Astrocyte (in vitro differentiated cells and primary cell): ENCODE measurements at regions not wholly inside any gene's neighbourhood (a gene's known extent, or its start where the extent isn't known, plus 50 kb on each side); places are given as distances from the start of the nearest gene placed in this dataset.

Source experiments
- CTCF ChIP-seq: IDR thresholded peaks from 2 replicates; pipeline ENCODE4 v1.5.1; 2011; ENCODE audit warnings: low read depth, mild to moderate bottlenecking, inconsistent platforms, low read length, moderate library complexity; ENCODE audit not compliant: insufficient read depth
- EZH2 ChIP-seq: IDR thresholded peaks from 2 replicates; pipeline ENCODE4 v1.6.1; 2012; ENCODE audit warnings: mild to moderate bottlenecking, low read length, inconsistent platforms; ENCODE audit not compliant: insufficient read depth

GRCh38 chr4:65069177-65069576 lies 601.1 kb downstream of the EPHA5 start:
- no peak for TF ChIP-seq CTCF
- TF ChIP-seq EZH2: no peak
